Panc1 (cell line): ENCODE measurements at regions not wholly inside any gene's neighbourhood (a gene's known extent, or its start where the extent isn't known, plus 50 kb on each side); places are given as distances from the start of the nearest gene placed in this dataset.

Experiments used
- ATAC-seq: fragments of 200-7000 bp; cut with Tn5 transposase; 2 replicates; pipeline ENCODE4 v1.9.1; 2020; ENCODE audit warnings: mild to moderate bottlenecking, moderate library complexity
- BruUV-seq: library from RNA; stranded (reverse); fragments of 400-500 nt; replicated peaks from 2 replicates; lab custom pipeline; 2021; lab: Mats Ljungman, UMichigan
- CTCF ChIA-PET: fragments of 300-600 bp; sonication (Branson Sonifier 250); formaldehyde crosslinking; loops from one replicate; lab custom pipeline; 2022; ENCODE audit warnings: antibody characterized with exemption; lab: Charles Lee
- POLR2A ChIA-PET: fragments of 300-600 bp; sonication (Branson Sonifier 250); formaldehyde crosslinking; loops from one replicate; lab custom pipeline; 2022; ENCODE audit warnings: antibody characterized with exemption; lab: Charles Lee
- DNase-seq: peaks from one replicate; pipeline ENCODE4 v3.0.0-alpha.2; 2010; ENCODE audit warnings: low read depth, low spot score
- H3K27ac ChIP-seq: 2 replicates; pipeline ENCODE4 v1.5.1; 2011; ENCODE audit warnings: mild to moderate bottlenecking, low read length, inconsistent platforms
- H3K27me3 ChIP-seq: fragments of 200-500 bp; sonication (Bioruptor generic); 2 replicates; pipeline ENCODE4 v1.6.0; 2014; ENCODE audit warnings: low read length, inconsistent platforms; ENCODE audit not compliant: control insufficient read depth, insufficient read depth
- H3K36me3 ChIP-seq: fragments of 200-500 bp; sonication (Bioruptor generic); 2 replicates; pipeline ENCODE4 v1.5.1; 2014; ENCODE audit warnings: inconsistent platforms, mild to moderate bottlenecking, low read length, moderate library complexity; ENCODE audit not compliant: control insufficient read depth, insufficient read depth
- H3K4me1 ChIP-seq: 2 replicates; pipeline ENCODE4 v1.5.1; 2011; ENCODE audit warnings: inconsistent platforms, mild to moderate bottlenecking, low read length, moderate library complexity; ENCODE audit not compliant: control insufficient read depth, insufficient read depth
- H3K4me3 ChIP-seq, 2 experiments: 2 replicates each; pipeline ENCODE4 v1.5.1; 2011 to 2012; ENCODE audit warnings: low read depth in 2 of 2, low read length in 2 of 2, mild to moderate bottlenecking in 2 of 2, inconsistent platforms in 1 of 2, moderate library complexity in 1 of 2
- H3K9me3 ChIP-seq: fragments of 200-500 bp; sonication (Bioruptor generic); 2 replicates; pipeline ENCODE4 v1.5.1; 2014; ENCODE audit warnings: low read depth, mild to moderate bottlenecking, inconsistent platforms, low read length, moderate library complexity; ENCODE audit not compliant: control insufficient read depth, insufficient read depth
- CTCF ChIP-seq: fragments of 450-650 bp; IDR thresholded peaks from 2 replicates; pipeline ENCODE4 v1.5.1; 2017; ENCODE audit warnings: mild to moderate bottlenecking
- POLR2AphosphoS5 ChIP-seq: IDR thresholded peaks from 2 replicates; pipeline ENCODE4 v1.6.1; 2012; ENCODE audit warnings: mild to moderate bottlenecking, low read depth, low read length, moderate library complexity
- REST ChIP-seq, 2 experiments: IDR thresholded peaks; 2 replicates each; pipeline ENCODE4 v1.6.1; 2011 to 2012; ENCODE audit warnings: low read depth in 2 of 2, control low read depth in 1 of 2, low read length in 1 of 2, mild to moderate bottlenecking in 1 of 2, moderate library complexity in 1 of 2; ENCODE audit not compliant: insufficient read depth in 1 of 2
- SIN3A ChIP-seq: IDR thresholded peaks from 2 replicates; pipeline ENCODE4 v1.6.1; 2012; ENCODE audit warnings: low read depth, mild to moderate bottlenecking, low read length, moderate library complexity, borderline replicate concordance; ENCODE audit not compliant: insufficient read depth
- TCF7L2 ChIP-seq: IDR thresholded peaks from 2 replicates; pipeline ENCODE4 v1.6.1; 2011; ENCODE audit warnings: mild to moderate bottlenecking, low read depth, low read length, inconsistent platforms
- in situ Hi-C: cut with HindIII; loops from 2 replicates; pipeline ENCODE4 v1.10.0; 2016; ENCODE audit warnings: low sequenced_read_pairs, low pct_unique_long_range_greater_than_20kb
- intact Hi-C: fragments of 100-400 bp; cut with micrococcal nuclease; formaldehyde crosslinking; loops from one replicate; pipeline ENCODE4 v1.10.0; 2022; ENCODE audit not compliant: unreplicated experiment

GRCh38 chr6:156700440-156701057 lies 76.6 kb upstream of the ARID1B start:
- ChIA-PET CTCF (interaction anchor here (0.6 kb wide), 1 partner anchor 1227 kb away, joined by 3 read pairs; no protein-coding TSS in a partner anchor), POLR2A (no interaction called here)
- Histone ChIP-seq H3K36me3 (no peaks in the 10 kb centered on the region), H3K27me3 (no peaks in the 10 kb centered on the region), H3K4me3 (no peak overlapping the region), H3K27ac (no peak overlapping the region), H3K9me3 (no peaks in the 10 kb centered on the region), H3K4me1 (no peaks in the 10 kb centered on the region)
- intact Hi-C loops (no loop called here), in situ Hi-C loops (no loop called here)
- no TSS peak for BruUV-seq
- no peak for DNase-seq
- no peak for TF ChIP-seq TCF7L2
- no peak for TF ChIP-seq CTCF
- no peak for TF ChIP-seq REST (IDR thresholded peaks at IDR 0.05; ENCODE audit: insufficient read depth in 1 of 2, low read depth in 2 of 2, low read length in 1 of 2)
- no peak for ATAC-seq

- no peak overlapping the region for H3K4me3 ChIP-seq
- no peaks in the 10 kb centered on the region for H3K27me3 ChIP-seq
- no peaks in the 10 kb centered on the region for H3K4me1 ChIP-seq
- ChIA-PET POLR2A (no interaction called here), CTCF (no interaction called here)
- intact Hi-C loops (no loop called here), in situ Hi-C loops (no loop called here)
- BruUV-seq, result no TSS peak
- no peak for ATAC-seq
- DNase-seq, result no peak
- no peaks in the 10 kb centered on the region for H3K9me3 ChIP-seq
- no peak overlapping the region for H3K27ac ChIP-seq
- no peaks in the 10 kb centered on the region for H3K36me3 ChIP-seq
- no peak for TF ChIP-seq CTCF
- TF ChIP-seq SIN3A, result no peak
- TF ChIP-seq POLR2AphosphoS5, result no peak
- no peak for TF ChIP-seq TCF7L2
- TF ChIP-seq REST (IDR thresholded peaks at IDR 0.05; ENCODE audit: insufficient read depth in 1 of 2, low read depth in 2 of 2, low read length in 1 of 2), result no peak
Measured at GRCh38 chr6:156699935-156700334, 77.2 kb upstream of the ARID1B start.
